ENCODE measurements at regions not wholly inside any gene's neighbourhood (a gene's known extent, or its start where the extent isn't known, plus 50 kb on each side); places are given as distances from the start of the nearest gene placed in this dataset.
"Not testable (repeated sequence)": the region's sequence is repeated elsewhere in the genome, so short reads cannot be mapped to it uniquely, and the experiment has no call there.

GRCh38 chr16:85533593-85533992, 79.5 kb upstream of the GSE1 start:
- not testable (repeated sequence) for DNase-seq

DNA sequence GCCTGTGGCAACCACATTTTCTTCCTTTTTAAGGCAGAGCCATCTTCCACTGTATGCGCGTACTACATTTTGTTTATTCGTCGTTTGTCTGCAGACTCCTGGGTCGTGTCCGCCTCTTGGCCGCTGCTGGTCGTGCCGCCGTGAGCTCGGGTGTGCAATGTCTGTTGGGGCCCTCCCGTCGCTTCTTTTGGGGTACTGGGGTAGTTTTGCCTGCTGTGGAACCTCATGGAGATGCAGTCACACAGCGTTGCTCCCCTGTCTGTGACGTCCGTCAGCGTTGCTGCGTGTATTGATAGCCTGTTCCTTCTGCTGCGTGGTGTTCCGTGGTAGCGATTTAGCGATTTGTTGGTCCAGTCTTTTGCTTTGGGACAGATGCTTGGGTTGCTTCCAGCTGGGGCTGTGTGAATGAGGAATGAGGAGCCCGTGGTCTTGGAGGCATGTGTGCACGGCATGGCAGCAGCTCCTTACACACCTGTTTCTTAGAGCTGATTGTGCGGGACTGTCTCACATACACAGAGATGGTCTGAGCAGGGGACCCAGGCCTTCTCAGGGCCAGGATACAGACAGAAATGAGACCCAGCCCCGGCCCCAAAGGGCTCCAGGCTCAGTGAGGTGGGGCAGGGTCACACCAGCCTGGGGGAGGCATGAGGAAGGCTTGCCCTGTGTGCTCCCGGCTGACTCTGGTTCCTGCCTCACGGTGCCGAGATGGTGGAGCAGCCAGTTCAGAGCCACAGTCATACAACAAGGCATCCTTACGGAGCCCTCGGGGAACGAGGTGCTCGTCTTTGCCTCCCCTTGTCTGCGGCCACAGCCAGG, 78.4 kb upstream of the GSE1 start:
- DNase-seq, result no peak

GRCh38 chr16:85535352-85536072, 77.6 kb upstream of the GSE1 start:
- no peak for DNase-seq

DNA sequence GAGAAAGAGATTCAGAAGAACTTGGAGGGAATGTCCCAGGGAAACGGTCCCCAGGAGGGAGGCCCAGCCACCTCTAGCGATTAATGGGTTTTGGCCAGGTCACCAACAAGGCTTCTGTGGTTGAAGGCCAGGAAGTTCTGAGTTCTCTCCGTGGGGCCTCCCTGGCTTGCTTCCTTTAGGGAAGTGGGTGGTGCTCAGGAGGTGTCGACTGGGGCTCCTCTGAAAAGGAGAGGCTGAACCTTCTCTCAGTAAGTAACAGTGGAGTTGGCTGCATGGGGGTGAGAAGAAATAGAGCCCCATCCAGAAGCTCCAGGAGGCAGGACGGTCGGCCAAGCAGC, 77.1 kb upstream of the GSE1 start:
- no peak for DNase-seq

DNA sequence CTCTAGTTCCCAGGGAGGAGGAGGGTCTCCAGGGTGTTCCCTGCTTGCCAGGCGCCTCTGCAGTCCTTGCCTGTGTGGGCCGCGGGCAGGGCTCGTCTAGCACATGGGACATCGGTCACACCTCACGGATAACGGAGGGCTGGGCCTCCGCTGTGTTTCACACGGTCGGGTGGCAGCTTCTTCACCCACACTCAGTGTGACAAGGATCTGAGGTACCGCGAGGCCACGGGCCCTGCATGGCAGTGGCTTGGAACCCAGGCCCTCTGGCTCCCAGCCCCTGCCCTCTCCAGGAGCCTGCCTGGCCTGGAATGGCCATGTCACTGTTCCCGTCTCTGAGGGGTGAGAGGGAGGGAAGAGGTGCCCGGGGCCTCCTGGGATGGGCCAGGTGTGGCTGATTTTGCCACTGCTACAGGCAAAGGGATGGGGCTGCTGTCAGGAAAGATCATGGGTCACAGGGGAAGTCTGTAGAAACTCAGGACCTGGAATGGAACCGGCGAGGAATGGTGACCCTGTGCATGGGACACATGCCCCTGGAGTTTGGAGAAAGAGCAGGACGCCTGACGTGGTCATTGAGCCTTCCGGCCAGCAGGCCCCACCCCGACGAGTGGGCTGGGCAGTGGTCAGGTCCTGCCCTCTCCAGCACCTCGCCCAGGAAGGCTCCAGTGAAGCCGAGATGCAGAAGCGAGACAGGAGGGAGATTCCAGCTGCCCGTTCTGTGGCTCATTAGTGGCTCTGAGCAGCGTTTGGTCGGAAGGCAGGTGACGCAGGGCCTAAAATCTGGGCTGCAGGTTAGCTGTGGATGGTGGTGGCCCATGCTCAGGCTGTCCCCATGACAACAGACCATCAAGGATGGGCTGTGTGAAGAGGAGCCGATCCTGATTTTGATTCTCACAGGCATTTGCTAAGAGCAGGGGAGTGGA, 76.5 kb upstream of the GSE1 start:
- DNase-seq, result no peak

DNA sequence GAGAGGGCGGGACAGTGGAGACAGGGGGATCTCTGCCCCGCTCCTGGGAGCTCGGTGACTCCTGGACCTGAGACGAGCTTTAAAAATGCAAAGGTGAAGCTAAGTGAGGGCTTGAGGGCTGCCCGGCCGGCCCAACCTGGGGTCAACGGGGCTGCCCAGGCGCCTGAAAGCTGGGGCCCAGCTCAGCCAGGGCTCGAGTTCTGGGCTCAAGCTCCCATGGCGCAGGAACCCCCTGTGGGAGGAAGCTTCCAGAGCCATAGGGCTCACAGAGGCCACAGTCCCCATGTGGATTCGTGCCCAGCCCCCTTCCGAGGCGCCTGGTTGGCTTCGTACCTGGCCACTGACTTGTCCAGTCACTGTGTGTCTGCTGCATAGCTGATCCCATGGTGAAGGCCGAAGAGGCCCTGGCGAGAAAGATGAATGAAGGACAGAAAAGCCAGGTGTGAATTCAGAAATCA, 75.8 kb upstream of the GSE1 start:
- no peak for DNase-seq

DNA sequence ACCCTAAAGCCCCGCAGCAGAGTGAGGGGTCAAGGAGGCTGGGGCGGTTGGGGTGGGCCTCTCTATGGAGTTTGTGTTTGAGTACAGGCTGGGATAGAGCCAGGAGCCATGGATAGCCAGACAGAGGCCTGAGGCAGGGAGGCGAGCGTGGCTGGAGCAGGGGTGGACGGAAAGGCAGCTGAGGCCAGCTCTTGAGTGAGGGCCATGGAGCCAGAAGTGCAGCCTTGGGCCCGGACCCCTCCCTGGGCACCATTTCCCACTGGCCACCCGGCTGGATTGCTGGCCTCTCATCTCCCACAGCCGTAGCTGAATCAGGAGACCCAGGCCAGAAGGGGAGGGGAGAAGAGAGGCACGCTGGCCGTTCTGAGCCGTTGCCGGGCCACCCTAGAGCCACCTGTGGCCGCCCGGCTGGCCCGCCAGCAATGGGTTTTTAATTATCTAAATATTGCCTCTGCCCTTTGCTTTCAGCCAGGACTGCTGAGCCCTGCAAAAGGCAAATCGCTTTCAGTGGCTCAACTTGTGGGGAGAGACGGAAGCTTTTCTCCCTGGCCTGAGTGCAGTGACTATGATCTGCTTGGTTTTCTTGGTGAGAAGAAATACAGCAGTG, 75.2 kb upstream of the GSE1 start:
- DNase-seq, result no peak

DNA sequence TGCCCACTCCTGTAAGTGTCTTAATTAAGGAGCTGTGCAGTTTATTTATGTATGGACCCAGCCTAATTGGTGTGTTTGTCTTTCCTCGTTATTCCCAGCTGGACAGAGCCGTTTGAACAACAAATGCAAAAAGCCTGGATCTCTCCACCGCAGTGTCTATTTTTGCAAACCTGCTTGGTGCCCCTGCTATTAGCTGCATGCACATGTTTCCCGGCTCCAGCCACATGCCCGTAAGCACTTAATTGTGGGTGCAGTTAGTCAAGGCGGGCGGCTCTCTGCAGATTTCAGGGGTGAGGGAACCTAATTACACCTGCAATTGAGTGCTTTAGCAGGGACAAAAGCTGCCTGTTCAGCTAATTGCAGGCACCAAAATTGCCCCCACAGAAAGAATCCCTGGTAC, 74.0 kb upstream of the GSE1 start:
- DNase-seq, result no peak

DNA sequence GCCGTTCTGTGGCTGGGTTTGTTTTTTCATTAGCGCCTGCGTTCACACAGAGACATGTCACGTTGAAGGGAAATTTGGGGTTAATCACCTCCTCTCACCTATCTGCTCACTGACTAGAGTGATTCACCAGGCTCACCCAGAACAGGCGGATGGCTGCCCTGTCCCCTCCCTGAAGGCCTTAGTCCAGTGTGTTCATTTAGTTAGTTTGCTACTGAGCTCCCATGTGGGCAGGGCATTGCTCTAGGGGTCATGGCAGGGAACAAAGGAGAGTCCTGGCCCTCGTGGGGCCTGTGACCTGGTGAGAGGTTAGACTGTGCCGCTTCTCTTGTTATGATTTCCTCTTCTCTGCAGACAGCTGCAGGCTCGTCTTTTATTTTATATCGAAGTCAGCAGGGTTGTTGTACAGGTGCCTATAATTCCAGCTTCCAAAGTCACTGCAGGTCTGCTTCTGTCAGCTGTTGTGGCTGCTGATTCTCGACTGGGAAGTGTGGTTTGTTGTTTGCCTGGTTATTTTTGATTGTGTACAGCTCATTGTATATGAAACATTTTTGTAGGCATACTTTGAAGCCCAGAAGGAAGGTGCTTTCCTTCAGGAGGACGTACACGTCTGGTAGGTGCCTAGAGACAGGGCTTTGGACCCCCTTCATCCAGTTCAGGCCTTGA, 73.4 kb upstream of the GSE1 start:
- DNase-seq, result no peak

DNA sequence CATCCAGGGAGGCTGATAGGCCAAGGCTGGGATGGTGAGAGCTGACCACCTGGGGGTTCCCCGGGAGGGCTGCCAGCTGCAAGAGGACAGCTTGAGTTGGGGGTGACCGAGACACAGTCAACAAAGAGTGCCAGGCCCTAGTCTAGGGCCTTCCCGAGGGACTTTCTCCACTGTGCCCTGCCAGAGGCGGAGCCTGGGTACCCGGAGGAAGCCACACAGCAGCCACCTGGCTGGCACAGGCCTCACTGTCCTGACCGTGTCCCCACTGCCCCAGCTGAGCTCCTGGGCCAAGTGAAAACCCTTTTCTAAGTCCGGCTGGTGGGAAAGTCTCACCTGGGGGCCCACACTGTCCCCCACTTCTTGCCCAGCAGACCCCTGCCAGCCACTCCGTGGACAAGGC, 71.9 kb upstream of the GSE1 start:
- no peak for DNase-seq

DNA sequence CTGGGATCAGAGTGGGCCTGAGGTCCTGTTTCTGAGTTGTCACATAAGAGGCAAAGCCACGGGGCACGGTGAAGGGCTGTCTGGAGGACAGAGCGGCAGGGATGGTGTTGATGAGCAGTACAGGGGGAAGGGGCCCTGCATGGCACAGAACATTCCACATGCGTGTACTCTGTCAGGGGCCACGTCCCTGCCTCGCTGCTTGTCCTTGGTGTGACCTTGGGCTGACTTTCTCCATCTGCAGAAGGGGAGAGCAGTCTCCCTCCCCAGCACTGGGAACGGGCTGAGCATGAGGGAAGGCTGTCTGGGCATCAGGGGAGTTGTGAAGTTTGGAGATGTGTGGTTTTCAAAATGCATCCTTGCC, 71.5 kb upstream of the GSE1 start:
- no peak for DNase-seq

GRCh38 chr16:85541980-85542900, 70.9 kb upstream of the GSE1 start:
- DNase-seq, result no peak

- no peak for DNase-seq
These were observed 69.6 kb upstream of the GSE1 start for GRCh38 chr16:85543536-85543935.

- no peak for DNase-seq
These were observed 69.1 kb upstream of the GSE1 start for GRCh38 chr16:85544016-85544415.

GRCh38 chr16:85544668-85545067, 68.5 kb upstream of the GSE1 start:
- DNase-seq, result no peak

- DNase-seq, result no peak
These were observed 67.8 kb upstream of the GSE1 start for GRCh38 chr16:85545227-85545818.

DNA sequence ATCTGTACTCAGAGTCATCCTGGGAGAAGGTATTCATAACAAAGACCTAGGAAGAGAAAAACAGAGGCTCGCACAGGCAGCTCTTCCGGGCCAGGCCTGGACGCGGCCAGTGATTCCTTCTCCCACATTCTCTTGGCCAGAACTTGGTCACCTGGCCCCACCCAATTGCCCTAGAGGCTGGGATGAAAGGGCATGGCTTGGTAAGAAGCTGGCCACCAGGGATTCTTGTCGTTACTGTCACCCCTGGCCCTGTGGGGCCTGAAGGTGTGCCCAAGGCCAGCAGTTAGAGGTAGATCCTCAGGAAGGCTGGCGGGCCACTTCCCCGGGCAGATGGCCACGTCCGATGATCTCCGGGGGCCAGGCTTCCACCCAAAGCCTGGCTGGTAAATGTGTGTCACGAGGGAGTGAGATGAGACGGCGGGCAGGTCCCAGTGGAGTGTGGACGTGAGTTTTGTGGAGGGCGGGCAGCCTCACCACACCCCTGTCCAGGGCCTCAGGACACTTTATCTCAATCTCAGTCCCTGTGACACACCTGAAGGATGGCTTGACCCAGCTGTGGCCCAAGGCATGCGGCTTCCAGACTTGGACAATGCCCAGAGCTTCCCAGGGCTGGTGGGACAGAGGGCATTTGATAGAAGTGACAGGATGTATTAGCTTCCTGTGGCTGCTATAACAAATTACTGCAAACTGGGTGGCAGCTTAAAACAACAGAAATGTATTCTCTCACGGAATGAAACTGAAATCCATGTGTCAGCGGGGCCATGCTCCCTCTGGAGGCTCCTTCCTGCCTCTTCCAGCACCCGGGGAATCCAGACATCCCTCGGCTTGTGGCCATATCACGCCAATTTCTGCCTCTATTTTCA, 66.3 kb upstream of the GSE1 start:
- no peak for DNase-seq

- DNase-seq, result no peak
These were observed 64.7 kb upstream of the GSE1 start for GRCh38 chr16:85548375-85548774.

GRCh38 chr16:85549766-85550421, 63.2 kb upstream of the GSE1 start:
- no peak for DNase-seq
